ENCODE measurements at regions not wholly inside any gene's neighbourhood (a gene's known extent, or its start where the extent isn't known, plus 50 kb on each side); places are given as distances from the start of the nearest gene placed in this dataset.

DNA sequence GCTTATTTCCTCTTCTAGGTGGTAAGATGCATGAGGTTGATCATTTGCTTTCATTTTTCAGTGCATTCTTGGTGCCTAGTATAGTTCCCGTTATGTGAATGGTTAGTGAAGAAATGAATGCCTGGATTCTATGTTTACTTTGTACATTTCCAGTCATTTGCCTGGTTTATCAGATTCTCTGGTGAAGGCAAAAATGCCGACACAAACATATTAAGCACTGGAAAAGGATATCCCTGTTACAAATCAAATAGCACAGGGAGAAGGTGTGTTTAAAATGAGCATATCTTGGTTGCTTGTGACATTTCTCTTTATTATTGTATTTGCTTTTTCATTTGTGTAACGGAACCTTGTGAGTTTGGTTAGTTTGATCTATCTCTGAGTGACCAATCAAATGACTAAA lies 211.3 kb downstream of the MBL2 start:
- no peaks in the 10 kb centered on the region for H3K4me1 ChIP-seq (ENCODE audit: control insufficient read depth, insufficient read depth, low read length)
- ChIA-PET POLR2A (ENCODE audit: unreplicated experiment) (no interaction called here), CTCF (no interaction called here)
- H4K5ac ChIP-seq (ENCODE audit: low read depth, low read length): no peak overlapping the region
- H2AK5ac ChIP-seq (ENCODE audit: low read depth, low read length): no peak overlapping the region
- no peak overlapping the region for H3K18ac ChIP-seq (ENCODE audit: low read depth, low read length)
- H2BK15ac ChIP-seq (ENCODE audit: low read depth, low read length): no peak overlapping the region
- no peak overlapping the region for H2AK9ac ChIP-seq (replicated peaks; ENCODE audit: low read depth, low read length, poor library complexity)
- BruUV-seq (replicated peaks): no TSS peak
- H4K8ac ChIP-seq (ENCODE audit: low read depth in 2 of 2, low read length in 2 of 2): no peak overlapping the region
- H4K20me1 ChIP-seq (ENCODE audit: insufficient read depth, low read length): no peaks in the 10 kb centered on the region
- no peak overlapping the region for H3K27ac ChIP-seq (ENCODE audit: insufficient read depth, low read length)
- no peaks in the 10 kb centered on the region for H3K9me1 ChIP-seq (ENCODE audit: insufficient read depth, low read length)
- H2BK120ac ChIP-seq (ENCODE audit: low read depth, low read length): no peak overlapping the region
- no peaks in the 10 kb centered on the region for H3K79me1 ChIP-seq (ENCODE audit: low read depth in 1 of 2, low read length in 2 of 2)
- no peaks in the 10 kb centered on the region for H3K9me3 ChIP-seq (ENCODE audit: control insufficient read depth, insufficient read depth, low read length)
- H3K4ac ChIP-seq (ENCODE audit: low read depth, low read length): no peak overlapping the region
- no peaks in the 10 kb centered on the region for H3K36me3 ChIP-seq (ENCODE audit: control insufficient read depth, insufficient read depth, low read length)
- dilution Hi-C loops (cut with HindIII; ENCODE audit: low sequenced_read_pairs, unreplicated experiment) (no loop called here), in situ Hi-C loops (cut with MboI; ENCODE audit: low sequenced_read_pairs) (no loop called here), intact Hi-C loops (cut with micrococcal nuclease) (no loop called here)
- no peak overlapping the region for H3K56ac ChIP-seq (ENCODE audit: extremely low read depth, insufficient read depth, low read length)
- no peak overlapping the region for H4K91ac ChIP-seq (ENCODE audit: insufficient read depth, low read depth, low read length)
- no peak overlapping the region for H2BK20ac ChIP-seq (ENCODE audit: low read depth, low read length)
- no peak overlapping the region for H2BK5ac ChIP-seq (ENCODE audit: low read depth, low read length, poor library complexity, severe bottlenecking)
- no peaks in the 10 kb centered on the region for H3K27me3 ChIP-seq (ENCODE audit: control insufficient read depth, insufficient read depth, low read length)
- no CpG with 5 or more reads among the region's 3 CpGs for whole genome bisulfite sequencing, 2 experiments (ENCODE audit: extremely low coverage in 2 of 2, insufficient read length in 1 of 2)
- no peak overlapping the region for H3K9ac ChIP-seq (ENCODE audit: low read depth, low read length)
- H3K4me3 ChIP-seq (ENCODE audit: insufficient read depth, low read depth, low read length): no peak overlapping the region
- peak; percentile 63; the same call in 1 of the 2 replicates for TF ChIP-seq MAFK (IDR thresholded peaks at IDR 0.05; ENCODE audit: low read depth, low read length)
- TF ChIP-seq, protein P1, sequence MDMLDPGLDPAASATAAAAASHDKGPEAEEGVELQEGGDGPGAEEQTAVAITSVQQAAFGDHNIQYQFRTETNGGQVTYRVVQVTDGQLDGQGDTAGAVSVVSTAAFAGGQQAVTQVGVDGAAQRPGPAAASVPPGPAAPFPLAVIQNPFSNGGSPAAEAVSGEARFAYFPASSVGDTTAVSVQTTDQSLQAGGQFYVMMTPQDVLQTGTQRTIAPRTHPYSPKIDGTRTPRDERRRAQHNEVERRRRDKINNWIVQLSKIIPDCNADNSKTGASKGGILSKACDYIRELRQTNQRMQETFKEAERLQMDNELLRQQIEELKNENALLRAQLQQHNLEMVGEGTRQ (IDR thresholded peaks at IDR 0.05; ENCODE audit: low read depth, low read length): no peak
- TF ChIP-seq NFE2L2 (IDR thresholded peaks at IDR 0.05; ENCODE audit: low read depth, low read length): no peak
- TF ChIP-seq MXI1 (IDR thresholded peaks at IDR 0.05; ENCODE audit: borderline replicate concordance, low read depth, low read length): no peak
- no peak for TF ChIP-seq CHD1 (IDR thresholded peaks at IDR 0.05; ENCODE audit: low read depth, low read length)
- no peak for TF ChIP-seq SMC3 (IDR thresholded peaks at IDR 0.05; ENCODE audit: low read depth, low read length)
- TF ChIP-seq RCOR1 (IDR thresholded peaks at IDR 0.05; ENCODE audit: insufficient replicate concordance, low read length): no peak
- no peak overlapping the region for H3K23ac ChIP-seq (ENCODE audit: low read depth, low read length)
- no peak overlapping the region for H2AFZ ChIP-seq (replicated peaks; ENCODE audit: low read length, poor library complexity)
- no peak for ATAC-seq (ENCODE audit: low read depth)
- DNase-seq: no peak
- H3K4me2 ChIP-seq (ENCODE audit: low read depth, low read length): no peak overlapping the region
- H3K14ac ChIP-seq (replicated peaks; ENCODE audit: low read depth, low read length): no peak overlapping the region

Measured in IMR-90 (cell line).